Osteoblast (primary cell): ENCODE measurements at regions not wholly inside any gene's neighbourhood (a gene's known extent, or its start where the extent isn't known, plus 50 kb on each side); places are given as distances from the start of the nearest gene placed in this dataset.

Experiments
- DNase-seq: peaks from one replicate; pipeline ENCODE4 v3.0.0; 2011; ENCODE audit warnings: low spot score, mixed read lengths; ENCODE audit not compliant: insufficient read length; ENCODE audit errors: missing footprints
- H2AFZ ChIP-seq: 2 replicates; pipeline ENCODE4 v1.6.0; 2011; ENCODE audit warnings: mild to moderate bottlenecking, low read length
- H3K27ac ChIP-seq: 2 replicates; pipeline ENCODE4 v1.5.1; 2011; ENCODE audit warnings: mild to moderate bottlenecking, low read depth, low read length, moderate library complexity
- H3K27me3 ChIP-seq: 2 replicates; pipeline ENCODE4 v1.6.0; 2012; ENCODE audit warnings: mild to moderate bottlenecking, control low read depth, inconsistent platforms, low read length, moderate library complexity; ENCODE audit not compliant: insufficient read depth
- H3K36me3 ChIP-seq: 2 replicates; pipeline ENCODE4 v1.5.1; 2011; ENCODE audit warnings: mild to moderate bottlenecking, low read length, control low read depth, moderate library complexity; ENCODE audit not compliant: insufficient read depth
- H3K4me1 ChIP-seq: 2 replicates; pipeline ENCODE4 v1.5.1; 2011; ENCODE audit warnings: mild to moderate bottlenecking, low read length, control low read depth, moderate library complexity; ENCODE audit not compliant: insufficient read depth
- H3K4me2 ChIP-seq: 2 replicates; pipeline ENCODE4 v1.6.0; 2011; ENCODE audit warnings: mild to moderate bottlenecking, low read length; ENCODE audit not compliant: insufficient read depth
- H3K4me3 ChIP-seq: fragments of 200-600 bp; sonication (generic); 3 replicates; pipeline ENCODE4 v1.5.1; 2012; ENCODE audit warnings: mild to moderate bottlenecking, low read length, inconsistent platforms; ENCODE audit not compliant: insufficient read depth
- H3K79me2 ChIP-seq: 2 replicates; pipeline ENCODE4 v1.6.0; 2012; ENCODE audit warnings: mild to moderate bottlenecking, low read length, control low read depth, inconsistent platforms; ENCODE audit not compliant: insufficient read depth
- H3K9me3 ChIP-seq: 2 replicates; pipeline ENCODE4 v1.5.1; 2011; ENCODE audit warnings: low read depth, low read length, control low read depth
- H4K20me1 ChIP-seq: 2 replicates; pipeline ENCODE4 v1.6.0; 2012; ENCODE audit warnings: mild to moderate bottlenecking, low read length, control low read depth; ENCODE audit not compliant: insufficient read depth
- CTCF ChIP-seq: IDR thresholded peaks from 2 replicates; pipeline ENCODE4 v1.5.1; 2011; ENCODE audit warnings: mild to moderate bottlenecking, low read depth, low read length, moderate library complexity; ENCODE audit errors: extremely low read depth

GRCh38 chr12:47411966-47412365, 293.9 kb downstream of the RPAP3 start:
- H3K9me3 ChIP-seq: no peaks in the 10 kb centered on the region
- no peak overlapping the region for H3K4me2 ChIP-seq
- no peak overlapping the region for H3K4me3 ChIP-seq
- H4K20me1 ChIP-seq: no peaks in the 10 kb centered on the region
- no peak overlapping the region for H2AFZ ChIP-seq
- H3K4me1 ChIP-seq: peaks cover 5% of the 10 kb centered on the region
- no peaks in the 10 kb centered on the region for H3K36me3 ChIP-seq
- DNase-seq: no peak
- no peak overlapping the region for H3K27ac ChIP-seq
- no peaks in the 10 kb centered on the region for H3K27me3 ChIP-seq
- no peak for TF ChIP-seq CTCF
- H3K79me2 ChIP-seq: no peaks in the 10 kb centered on the region

- H3K4me2 ChIP-seq: no peak overlapping the region
- H3K4me1 ChIP-seq: peaks cover 5% of the 10 kb centered on the region
- H3K79me2 ChIP-seq: no peaks in the 10 kb centered on the region
- H3K27ac ChIP-seq: no peak overlapping the region
- no peak overlapping the region for H2AFZ ChIP-seq
- no peak overlapping the region for H3K4me3 ChIP-seq
- no peaks in the 10 kb centered on the region for H4K20me1 ChIP-seq
- no peak for DNase-seq
- TF ChIP-seq CTCF: no peak
- no peaks in the 10 kb centered on the region for H3K36me3 ChIP-seq
- H3K27me3 ChIP-seq: no peaks in the 10 kb centered on the region
- H3K9me3 ChIP-seq: no peaks in the 10 kb centered on the region
Measured at GRCh38 chr12:47410862-47411261, 295.0 kb downstream of the RPAP3 start.

GRCh38 chr12:47410383-47410782, 295.4 kb downstream of the RPAP3 start:
- Histone ChIP-seq H3K4me3 (no peak overlapping the region), H3K27me3 (no peaks in the 10 kb centered on the region), H3K27ac (no peak overlapping the region), H3K4me1 (peaks cover 5% of the 10 kb centered on the region), H3K36me3 (no peaks in the 10 kb centered on the region), H3K4me2 (no peak overlapping the region), H2AFZ (no peak overlapping the region), H4K20me1 (no peaks in the 10 kb centered on the region), H3K9me3 (no peaks in the 10 kb centered on the region), H3K79me2 (no peaks in the 10 kb centered on the region)
- DNase-seq: no peak
- TF ChIP-seq CTCF: no peak

GRCh38 chr12:47409310-47409987, 296.4 kb downstream of the RPAP3 start:
- Histone ChIP-seq H3K9me3 (no peaks in the 10 kb centered on the region), H3K4me3 (no peak overlapping the region), H3K36me3 (no peaks in the 10 kb centered on the region), H3K27me3 (no peaks in the 10 kb centered on the region), H3K79me2 (no peaks in the 10 kb centered on the region), H2AFZ (no peak overlapping the region), H3K27ac (no peak overlapping the region), H3K4me1 (peaks cover 5% of the 10 kb centered on the region), H3K4me2 (no peak overlapping the region), H4K20me1 (no peaks in the 10 kb centered on the region)
- TF ChIP-seq CTCF: no peak
- DNase-seq: no peak
